ENCODE measurements at regions not wholly inside any gene's neighbourhood (a gene's known extent, or its start where the extent isn't known, plus 50 kb on each side); places are given as distances from the start of the nearest gene placed in this dataset.

- H3K9ac ChIP-seq (ENCODE audit: low read depth, low read length): no peak overlapping the region
- H3K4me3 ChIP-seq (ENCODE audit: low read length): no peak overlapping the region
- no peak overlapping the region for H3K4me2 ChIP-seq (ENCODE audit: low read length)
- no peaks in the 10 kb centered on the region for H3K4me1 ChIP-seq (ENCODE audit: control insufficient read depth, insufficient read depth, low read length)
- H3K27me3 ChIP-seq (ENCODE audit: control insufficient read depth, insufficient read depth, low read length): no peaks in the 10 kb centered on the region
- no peaks in the 10 kb centered on the region for H3K9me3 ChIP-seq (replicated peaks; ENCODE audit: low read length)
- H3K36me3 ChIP-seq (ENCODE audit: insufficient read depth, low read length): no peaks in the 10 kb centered on the region
Measured at GRCh38 chr3:26763723-26764122, 141.2 kb downstream of the LRRC3B start.

GRCh38 chr3:26766031-26766430, 143.5 kb downstream of the LRRC3B start:
- H3K4me3 ChIP-seq (ENCODE audit: low read length): no peak overlapping the region
- no peak overlapping the region for H3K9ac ChIP-seq (ENCODE audit: low read depth, low read length)
- no peaks in the 10 kb centered on the region for H3K9me3 ChIP-seq (replicated peaks; ENCODE audit: low read length)
- no peaks in the 10 kb centered on the region for H3K4me1 ChIP-seq (ENCODE audit: control insufficient read depth, insufficient read depth, low read length)
- no peaks in the 10 kb centered on the region for H3K27me3 ChIP-seq (ENCODE audit: control insufficient read depth, insufficient read depth, low read length)
- no peak overlapping the region for H3K4me2 ChIP-seq (ENCODE audit: low read length)
- no peaks in the 10 kb centered on the region for H3K36me3 ChIP-seq (ENCODE audit: insufficient read depth, low read length)

- no peak overlapping the region for H3K4me2 ChIP-seq (ENCODE audit: low read length)
- no peaks in the 10 kb centered on the region for H3K9me3 ChIP-seq (replicated peaks; ENCODE audit: low read length)
Measured at GRCh38 chr3:26768068-26768651, 145.6 kb downstream of the LRRC3B start.

GRCh38 chr3:26799679-26800317, 177.2 kb downstream of the LRRC3B start:
- Histone ChIP-seq H3K4me2 (ENCODE audit: low read length) (no peak overlapping the region), H3K36me3 (ENCODE audit: insufficient read depth, low read length) (no peaks in the 10 kb centered on the region)

More at GRCh38 chr3:26768068-26768651, 145.6 kb downstream of the LRRC3B start:
- no peaks in the 10 kb centered on the region for H3K36me3 ChIP-seq (ENCODE audit: insufficient read depth, low read length)
- H3K9ac ChIP-seq (ENCODE audit: low read depth, low read length): no peak overlapping the region
- H3K4me1 ChIP-seq (ENCODE audit: control insufficient read depth, insufficient read depth, low read length): no peaks in the 10 kb centered on the region
- H3K27me3 ChIP-seq (ENCODE audit: control insufficient read depth, insufficient read depth, low read length): no peaks in the 10 kb centered on the region
- no peak overlapping the region for H3K4me3 ChIP-seq (ENCODE audit: low read length)

GRCh38 chr3:26807272-26807671, 184.7 kb downstream of the LRRC3B start:
- Histone ChIP-seq H3K9ac (ENCODE audit: low read depth, low read length) (no peak overlapping the region), H3K4me2 (ENCODE audit: low read length) (no peak overlapping the region)

More at GRCh38 chr3:26799679-26800317, 177.2 kb downstream of the LRRC3B start:
- no peaks in the 10 kb centered on the region for H3K9me3 ChIP-seq (replicated peaks; ENCODE audit: low read length)
- H3K27me3 ChIP-seq (ENCODE audit: control insufficient read depth, insufficient read depth, low read length): no peaks in the 10 kb centered on the region
- H3K4me3 ChIP-seq (ENCODE audit: low read length): no peak overlapping the region
- no peaks in the 10 kb centered on the region for H3K4me1 ChIP-seq (ENCODE audit: control insufficient read depth, insufficient read depth, low read length)
- H3K9ac ChIP-seq (ENCODE audit: low read depth, low read length): no peak overlapping the region

GRCh38 chr3:26825454-26825853, 202.9 kb downstream of the LRRC3B start:
- Histone ChIP-seq H3K36me3 (ENCODE audit: insufficient read depth, low read length) (no peaks in the 10 kb centered on the region), H3K9me3 (replicated peaks; ENCODE audit: low read length) (no peaks in the 10 kb centered on the region), H3K4me2 (ENCODE audit: low read length) (no peak overlapping the region), H3K4me3 (ENCODE audit: low read length) (no peak overlapping the region), H3K4me1 (ENCODE audit: control insufficient read depth, insufficient read depth, low read length) (no peaks in the 10 kb centered on the region), H3K27me3 (ENCODE audit: control insufficient read depth, insufficient read depth, low read length) (no peaks in the 10 kb centered on the region), H3K9ac (ENCODE audit: low read depth, low read length) (no peak overlapping the region)

More at GRCh38 chr3:26807272-26807671, 184.7 kb downstream of the LRRC3B start:
- Histone ChIP-seq H3K4me1 (ENCODE audit: control insufficient read depth, insufficient read depth, low read length) (no peaks in the 10 kb centered on the region), H3K27me3 (ENCODE audit: control insufficient read depth, insufficient read depth, low read length) (no peaks in the 10 kb centered on the region), H3K4me3 (ENCODE audit: low read length) (no peak overlapping the region), H3K36me3 (ENCODE audit: insufficient read depth, low read length) (no peaks in the 10 kb centered on the region), H3K9me3 (replicated peaks; ENCODE audit: low read length) (no peaks in the 10 kb centered on the region)

GRCh38 chr3:26827169-26827568, 204.6 kb downstream of the LRRC3B start:
- no peak overlapping the region for H3K4me2 ChIP-seq (ENCODE audit: low read length)

GRCh38 chr3:26838026-26838425, 215.5 kb downstream of the LRRC3B start:
- Histone ChIP-seq H3K4me1 (ENCODE audit: control insufficient read depth, insufficient read depth, low read length) (no peaks in the 10 kb centered on the region), H3K36me3 (ENCODE audit: insufficient read depth, low read length) (no peaks in the 10 kb centered on the region), H3K9ac (ENCODE audit: low read depth, low read length) (no peak overlapping the region), H3K9me3 (replicated peaks; ENCODE audit: low read length) (no peaks in the 10 kb centered on the region), H3K4me3 (ENCODE audit: low read length) (no peak overlapping the region), H3K4me2 (ENCODE audit: low read length) (no peak overlapping the region), H3K27me3 (ENCODE audit: control insufficient read depth, insufficient read depth, low read length) (no peaks in the 10 kb centered on the region)

More at GRCh38 chr3:26827169-26827568, 204.6 kb downstream of the LRRC3B start:
- H3K4me3 ChIP-seq (ENCODE audit: low read length): no peak overlapping the region
- H3K9ac ChIP-seq (ENCODE audit: low read depth, low read length): no peak overlapping the region
- H3K9me3 ChIP-seq (replicated peaks; ENCODE audit: low read length): no peaks in the 10 kb centered on the region
- no peaks in the 10 kb centered on the region for H3K36me3 ChIP-seq (ENCODE audit: insufficient read depth, low read length)
- H3K27me3 ChIP-seq (ENCODE audit: control insufficient read depth, insufficient read depth, low read length): no peaks in the 10 kb centered on the region
- H3K4me1 ChIP-seq (ENCODE audit: control insufficient read depth, insufficient read depth, low read length): no peaks in the 10 kb centered on the region

- no peaks in the 10 kb centered on the region for H3K36me3 ChIP-seq (ENCODE audit: insufficient read depth, low read length)
- H3K27me3 ChIP-seq (ENCODE audit: control insufficient read depth, insufficient read depth, low read length): no peaks in the 10 kb centered on the region
- no peak overlapping the region for H3K4me3 ChIP-seq (ENCODE audit: low read length)
- no peaks in the 10 kb centered on the region for H3K4me1 ChIP-seq (ENCODE audit: control insufficient read depth, insufficient read depth, low read length)
- no peak overlapping the region for H3K9ac ChIP-seq (ENCODE audit: low read depth, low read length)
- H3K9me3 ChIP-seq (replicated peaks; ENCODE audit: low read length): no peaks in the 10 kb centered on the region
- H3K4me2 ChIP-seq (ENCODE audit: low read length): no peak overlapping the region
Measured at GRCh38 chr3:26839001-26839400, 216.4 kb downstream of the LRRC3B start.

- H3K27me3 ChIP-seq (ENCODE audit: control insufficient read depth, insufficient read depth, low read length): no peaks in the 10 kb centered on the region
- H3K9ac ChIP-seq (ENCODE audit: low read depth, low read length): no peak overlapping the region
- H3K36me3 ChIP-seq (ENCODE audit: insufficient read depth, low read length): no peaks in the 10 kb centered on the region
Measured at GRCh38 chr3:26840272-26840870, 217.8 kb downstream of the LRRC3B start.

GRCh38 chr3:26845194-26845593, 222.6 kb downstream of the LRRC3B start:
- H3K4me3 ChIP-seq (ENCODE audit: low read length): no peak overlapping the region
- no peak overlapping the region for H3K4me2 ChIP-seq (ENCODE audit: low read length)
- H3K4me1 ChIP-seq (ENCODE audit: control insufficient read depth, insufficient read depth, low read length): no peaks in the 10 kb centered on the region
- no peak overlapping the region for H3K9ac ChIP-seq (ENCODE audit: low read depth, low read length)
- no peaks in the 10 kb centered on the region for H3K36me3 ChIP-seq (ENCODE audit: insufficient read depth, low read length)
- no peaks in the 10 kb centered on the region for H3K27me3 ChIP-seq (ENCODE audit: control insufficient read depth, insufficient read depth, low read length)
- no peaks in the 10 kb centered on the region for H3K9me3 ChIP-seq (replicated peaks; ENCODE audit: low read length)

More at GRCh38 chr3:26840272-26840870, 217.8 kb downstream of the LRRC3B start:
- H3K4me3 ChIP-seq (ENCODE audit: low read length): no peak overlapping the region
- H3K4me2 ChIP-seq (ENCODE audit: low read length): no peak overlapping the region
- H3K4me1 ChIP-seq (ENCODE audit: control insufficient read depth, insufficient read depth, low read length): no peaks in the 10 kb centered on the region
- no peaks in the 10 kb centered on the region for H3K9me3 ChIP-seq (replicated peaks; ENCODE audit: low read length)
